Left kidney (tissue), 1 donor: ENCODE measurements at regions not wholly inside any gene's neighbourhood (a gene's known extent, or its start where the extent isn't known, plus 50 kb on each side); places are given as distances from the start of the nearest gene placed in this dataset.

ENCODE experiments used
- DNase-seq: peaks from one replicate; pipeline ENCODE4 v3.0.0-alpha.2; 2013

DNA sequence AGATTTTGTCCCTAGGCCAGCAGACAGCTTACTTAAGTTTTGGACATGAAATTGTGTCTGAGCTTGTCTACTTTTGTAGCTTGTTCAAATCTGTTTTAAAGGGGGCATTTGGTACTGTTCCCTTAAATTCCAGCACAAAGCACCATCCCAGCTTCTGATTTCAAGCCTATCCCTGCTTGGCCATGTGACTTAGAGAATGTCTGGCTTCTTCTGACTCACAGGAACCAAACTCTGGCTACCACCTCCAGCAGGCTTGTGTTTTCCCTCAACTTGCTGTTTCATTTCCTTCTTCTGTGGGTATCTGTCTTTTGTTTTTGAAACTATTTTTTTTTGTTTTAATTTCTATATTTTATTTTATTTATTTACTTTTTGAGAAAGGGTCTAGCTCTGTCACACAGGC, 97.9 kb upstream of the FZD8 start:
- DNase-seq, result no peak

- DNase-seq, result no peak
Observed at GRCh38 chr10:35735412-35735811, 93.3 kb upstream of the FZD8 start.

- no peak for DNase-seq
Observed at GRCh38 chr10:35731828-35732227, 89.7 kb upstream of the FZD8 start.

GRCh38 chr10:35728341-35728740, 86.2 kb upstream of the FZD8 start:
- no peak for DNase-seq

DNA sequence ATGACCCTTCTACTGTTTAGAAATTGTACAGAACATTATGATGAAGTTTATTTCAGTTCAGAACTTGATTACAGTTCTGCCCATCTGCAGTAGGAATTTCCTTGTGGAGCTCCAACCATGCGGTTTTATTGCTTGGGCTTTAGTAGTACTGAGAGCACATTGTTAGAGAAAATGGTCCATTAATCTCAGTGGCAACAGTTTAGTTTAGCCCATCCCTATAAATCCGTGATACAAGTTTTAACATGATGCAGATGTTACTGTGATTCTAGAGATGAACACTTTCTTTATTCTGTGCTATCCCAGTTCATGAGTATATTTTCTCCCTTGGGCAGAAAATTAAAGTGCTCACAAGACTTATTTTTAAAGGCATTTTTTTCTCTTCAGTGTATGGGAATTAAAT, 84.8 kb upstream of the FZD8 start:
- DNase-seq, result no peak

GRCh38 chr10:35723992-35724391, 81.9 kb upstream of the FZD8 start:
- DNase-seq, result no peak

DNA sequence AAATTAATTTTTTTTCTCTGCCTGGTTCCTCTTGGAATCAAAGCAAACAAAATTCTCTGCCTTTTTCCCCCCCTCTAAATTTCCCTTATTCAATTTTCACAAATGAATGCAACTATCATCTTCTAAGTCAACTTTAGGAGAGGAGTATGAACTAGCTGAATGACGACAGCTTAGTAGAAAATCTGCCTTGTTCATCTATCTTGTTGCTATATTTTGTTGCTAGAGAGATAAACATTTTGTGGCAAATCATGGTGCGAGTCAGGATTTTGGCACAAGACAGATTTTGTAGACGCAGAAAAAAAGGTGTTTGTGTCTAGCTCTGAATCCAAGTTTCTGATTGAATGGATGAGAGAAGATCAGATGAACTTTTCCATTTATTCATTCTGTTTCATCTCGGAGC, 81.0 kb upstream of the FZD8 start:
- no peak for DNase-seq

DNA sequence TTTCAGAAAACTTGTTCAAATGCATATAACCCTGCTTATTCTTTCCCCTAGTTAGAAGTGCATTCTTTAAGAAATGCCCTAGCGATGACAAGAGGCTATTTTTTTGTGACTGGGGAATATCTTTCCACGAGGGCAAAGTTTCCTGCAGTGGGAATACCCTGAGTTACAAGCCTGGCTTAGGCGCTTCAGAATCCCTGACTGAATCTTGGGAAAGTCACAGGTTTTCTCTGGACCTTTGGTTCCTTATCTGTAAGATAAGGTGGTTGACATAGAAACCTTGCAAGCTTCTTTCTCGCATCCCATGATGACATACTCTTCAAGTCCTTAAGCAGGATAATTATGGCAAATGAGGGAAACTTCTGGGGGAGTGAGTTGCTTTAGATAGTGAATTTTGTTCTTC, 80.5 kb upstream of the FZD8 start:
- no peak for DNase-seq

DNA sequence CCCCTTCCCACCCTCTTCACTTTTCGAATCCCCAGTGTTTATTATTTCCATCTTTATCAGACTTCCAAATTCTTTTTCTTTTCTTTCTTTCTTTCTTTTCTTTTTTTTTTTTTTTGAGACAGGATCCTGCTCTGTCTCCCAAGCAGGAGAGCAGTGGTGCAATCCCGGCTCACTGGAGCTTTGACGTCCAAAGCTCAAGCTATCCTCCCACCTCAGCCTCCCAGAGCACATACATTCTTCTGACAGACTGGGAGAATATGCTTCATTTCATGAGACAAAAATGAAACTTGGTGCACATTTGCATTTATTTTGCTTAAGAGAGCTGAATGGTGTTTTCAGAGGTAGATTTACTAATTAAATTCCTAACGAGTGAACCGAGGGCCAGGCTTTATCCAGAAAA, 80.1 kb upstream of the FZD8 start:
- DNase-seq, result no peak

- DNase-seq, result no peak
Observed at GRCh38 chr10:35720366-35720765, 78.3 kb upstream of the FZD8 start.

DNA sequence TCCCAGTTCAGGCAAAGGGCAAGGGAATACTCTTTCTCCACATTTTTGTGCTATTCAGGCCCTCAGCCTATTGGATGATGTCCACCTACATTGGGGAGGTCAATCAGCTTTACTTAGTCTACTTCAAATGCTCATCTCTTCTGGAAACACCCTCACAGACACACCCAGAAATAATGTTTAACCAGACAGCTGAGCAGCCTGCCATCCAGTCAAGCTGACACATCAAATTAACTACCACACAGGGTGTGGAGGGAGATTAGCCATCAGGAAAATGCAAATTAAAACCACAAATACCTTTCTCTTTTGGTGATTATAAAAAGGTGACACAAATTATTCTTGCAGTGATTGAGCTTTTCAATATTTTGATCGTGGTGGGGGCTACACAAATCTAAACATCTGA, 74.7 kb upstream of the FZD8 start:
- DNase-seq, result no peak

GRCh38 chr10:35712486-35712885, 70.4 kb upstream of the FZD8 start:
- DNase-seq, result no peak

DNA sequence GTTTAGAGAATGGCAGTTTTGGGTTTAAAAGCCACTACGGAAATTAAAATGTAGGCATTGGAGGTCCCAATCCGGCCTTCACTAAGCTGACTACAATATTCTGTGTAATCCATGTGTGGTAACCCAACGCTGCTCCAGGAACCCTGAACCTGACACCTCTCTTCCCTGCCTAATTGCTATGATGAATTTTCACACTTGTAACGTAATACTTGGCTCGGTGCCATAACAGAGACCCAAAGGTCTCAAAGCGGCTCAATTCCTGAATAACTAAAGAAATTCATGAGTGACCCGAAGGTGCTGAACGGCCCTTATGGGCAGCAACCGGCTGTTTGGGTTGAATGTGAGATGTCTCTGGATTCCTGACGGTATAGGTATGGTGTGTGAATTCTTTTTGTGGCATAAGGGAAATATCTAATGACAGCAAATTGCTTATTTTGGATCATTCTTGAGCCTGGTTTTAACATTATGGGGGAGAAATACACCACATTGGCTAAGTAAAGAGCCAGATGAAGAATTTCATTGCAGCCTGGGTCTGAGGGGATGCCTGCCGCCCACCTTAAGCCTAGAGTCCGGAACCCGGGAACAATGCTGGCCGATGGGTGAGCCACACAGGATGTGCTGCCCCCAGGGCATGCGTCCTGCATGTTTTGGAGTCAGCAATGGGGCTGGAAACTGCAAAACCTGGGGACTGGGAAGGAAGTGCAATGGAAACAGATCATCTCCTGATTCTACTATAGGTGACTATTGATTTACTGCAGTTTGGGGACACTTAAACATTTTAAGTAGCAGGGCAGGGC, 69.7 kb upstream of the FZD8 start:
- DNase-seq, result no peak

DNA sequence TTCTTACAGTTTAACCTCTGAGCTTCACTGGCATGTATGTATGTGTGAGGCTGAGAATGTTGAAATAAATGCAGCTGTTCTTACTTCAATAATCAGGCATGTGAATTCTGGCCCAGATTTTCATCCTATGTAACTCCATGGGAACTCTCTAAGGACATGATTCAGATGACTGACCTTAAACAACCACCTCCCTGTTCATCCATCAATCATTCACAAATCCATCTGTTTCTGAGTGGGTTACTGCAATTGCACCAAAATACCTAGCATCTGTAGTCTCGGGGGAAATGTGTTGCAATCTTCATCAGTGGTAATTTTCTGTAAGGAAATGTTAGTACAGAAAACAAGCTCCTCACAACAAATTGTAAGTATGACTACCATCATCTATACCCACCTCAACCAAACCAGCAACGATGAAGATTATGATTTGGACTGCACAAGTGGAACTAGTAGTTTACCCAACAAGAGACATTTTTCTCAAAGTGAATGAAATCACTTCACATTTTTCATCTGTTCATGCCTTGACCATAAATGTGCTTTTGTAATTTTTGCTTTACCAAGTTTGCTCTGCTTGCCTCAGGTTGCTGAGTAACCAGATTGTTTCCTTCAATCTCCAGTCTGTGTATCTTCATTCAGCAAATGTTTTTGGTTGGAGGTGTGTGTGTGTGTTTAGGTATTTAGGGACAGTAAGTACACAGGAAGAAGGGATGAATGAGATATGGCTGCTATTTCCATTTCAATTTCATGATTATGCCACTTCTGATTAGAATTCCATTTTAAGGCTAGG, 65.7 kb upstream of the FZD8 start:
- DNase-seq, result no peak

- no peak for DNase-seq
Observed at GRCh38 chr10:35706959-35707358, 64.9 kb upstream of the FZD8 start.

- DNase-seq, result no peak
Observed at GRCh38 chr10:35705671-35706070, 63.6 kb upstream of the FZD8 start.

GRCh38 chr10:35705051-35705450, 63.0 kb upstream of the FZD8 start:
- DNase-seq, result no peak

- DNase-seq, result no peak
Observed at GRCh38 chr10:35704401-35704800, 62.3 kb upstream of the FZD8 start.

DNA sequence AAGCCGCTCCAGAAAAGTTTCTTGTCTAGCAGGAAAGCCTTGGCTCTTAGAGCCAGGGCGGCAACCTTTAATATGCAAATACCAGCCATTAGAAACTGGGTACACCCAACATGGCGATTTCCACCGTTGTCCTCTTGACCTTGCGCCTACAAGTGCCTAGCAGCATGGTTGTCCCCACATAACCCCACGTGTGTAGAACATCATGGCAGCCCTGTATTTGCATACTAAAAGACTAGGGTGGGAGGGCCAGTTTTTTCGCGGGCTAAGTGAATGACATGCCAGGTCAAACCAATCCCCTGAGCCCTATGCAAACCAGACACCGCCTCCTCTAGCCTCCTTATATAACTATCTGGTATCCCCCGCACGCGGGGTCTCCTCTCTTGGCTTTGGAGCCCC, 58.4 kb upstream of the FZD8 start:
- DNase-seq, result no peak

GRCh38 chr10:35699848-35700486, 57.9 kb upstream of the FZD8 start:
- no peak for DNase-seq

- no peak for DNase-seq
Observed at GRCh38 chr10:35696392-35697287, 54.5 kb upstream of the FZD8 start.

DNA sequence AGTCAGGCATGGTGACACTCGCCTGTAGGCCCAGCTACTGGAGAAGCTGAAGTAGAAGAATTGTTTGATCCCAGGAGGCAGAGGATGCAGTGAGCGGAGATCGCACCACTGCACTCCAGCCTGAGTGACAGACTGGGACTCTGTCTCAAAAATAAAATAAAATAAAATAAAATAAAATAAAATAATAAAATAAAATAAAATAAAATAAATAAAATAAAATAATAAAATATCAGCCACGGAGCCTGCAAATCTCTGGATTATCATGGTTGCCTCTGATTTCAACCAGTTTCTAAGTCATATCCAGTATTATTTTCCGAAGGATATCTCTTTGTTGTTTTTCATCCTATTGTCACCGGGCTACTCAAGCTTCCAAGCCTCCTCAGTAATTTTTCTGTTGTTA, 51.7 kb upstream of the FZD8 start:
- no peak for DNase-seq
